GM12872 (cell line): ENCODE measurements at regions not wholly inside any gene's neighbourhood (a gene's known extent, or its start where the extent isn't known, plus 50 kb on each side); places are given as distances from the start of the nearest gene placed in this dataset.

Experiments
- CTCF ChIP-seq: IDR thresholded peaks from 3 replicates; pipeline ENCODE4 v1.5.1; 2011; ENCODE audit warnings: low read depth, mild to moderate bottlenecking, low read length, moderate library complexity; ENCODE audit not compliant: insufficient read depth

GRCh38 chr5:118126159-118126558, 862.2 kb downstream of the DTWD2 start:
- TF ChIP-seq CTCF: no peak

- no peak for TF ChIP-seq CTCF
Measured at GRCh38 chr5:118125687-118126086, 862.7 kb downstream of the DTWD2 start.

- no peak for TF ChIP-seq CTCF
Measured at GRCh38 chr5:118121258-118121657, 867.1 kb downstream of the DTWD2 start.

- no peak for TF ChIP-seq CTCF
Measured at GRCh38 chr5:118115791-118116190, 872.6 kb downstream of the DTWD2 start.

- no peak for TF ChIP-seq CTCF
Measured at GRCh38 chr5:118111956-118112355, 876.4 kb downstream of the DTWD2 start.

GRCh38 chr5:118098716-118099115, 889.6 kb downstream of the DTWD2 start:
- no peak for TF ChIP-seq CTCF

GRCh38 chr5:118095115-118095514, 893.2 kb downstream of the DTWD2 start:
- no peak for TF ChIP-seq CTCF

- no peak for TF ChIP-seq CTCF
Measured at GRCh38 chr5:118088448-118088847, 899.9 kb downstream of the DTWD2 start.
